ENCODE measurements at regions not wholly inside any gene's neighbourhood (a gene's known extent, or its start where the extent isn't known, plus 50 kb on each side); places are given as distances from the start of the nearest gene placed in this dataset.

- TF ChIP-seq CTCF (optimal IDR thresholded peaks at IDR 0.05 in 1 of 3, IDR thresholded peaks at IDR 0.05 in 1 of 3, conservative IDR thresholded peaks at IDR 0.05 in 1 of 3; ENCODE audit: extremely low read depth in 1 of 3, insufficient read depth in 2 of 3, low read length in 3 of 3) = no peak
- TF ChIP-seq EZH2 (IDR thresholded peaks at IDR 0.05; ENCODE audit: low read length) = no peak
Observed at GRCh38 chr3:165919284-165919683, 82.1 kb upstream of the BCHE start.

All from keratinocyte (primary cell).